NCI-H1092 (cell line): ENCODE measurements at regions not wholly inside any gene's neighbourhood (a gene's known extent, or its start where the extent isn't known, plus 50 kb on each side); places are given as distances from the start of the nearest gene placed in this dataset.
"Not testable (repeated sequence)": the region's sequence is repeated elsewhere in the genome, so short reads cannot be mapped to it uniquely, and the experiment has no call there.

ENCODE experiments used
- DNase-seq: peaks from one replicate; lab custom pipeline; 2025; lab: John Stamatoyannopoulos, UW

GRCh38 chr10:22824984-22825383, 102.9 kb upstream of the ARMC3 start:
- DNase-seq = no peak

- no peak for DNase-seq
Observed at GRCh38 chr10:22824520-22824919, 103.3 kb upstream of the ARMC3 start.

- DNase-seq = no peak
Observed at GRCh38 chr10:22823109-22823508, 104.7 kb upstream of the ARMC3 start.

GRCh38 chr10:22821921-22822320, 105.9 kb upstream of the ARMC3 start:
- not testable (repeated sequence) for DNase-seq

- DNase-seq = no peak
Observed at GRCh38 chr10:22821501-22821900, 106.4 kb upstream of the ARMC3 start.

GRCh38 chr10:22816298-22816653, 101.9 kb upstream of the PIP4K2A start:
- no peak for DNase-seq

- no peak for DNase-seq
Observed at GRCh38 chr10:22810643-22811465, 96.5 kb upstream of the PIP4K2A start.

GRCh38 chr10:22807238-22807637, 92.9 kb upstream of the PIP4K2A start:
- DNase-seq = no peak

GRCh38 chr10:22805304-22805703, 90.9 kb upstream of the PIP4K2A start:
- DNase-seq = peak; percentile 76

- DNase-seq = no peak
Observed at GRCh38 chr10:22803261-22803885, 89.0 kb upstream of the PIP4K2A start.

- no peak for DNase-seq
Observed at GRCh38 chr10:22801785-22802184, 87.4 kb upstream of the PIP4K2A start.

GRCh38 chr10:22797796-22798195, 83.4 kb upstream of the PIP4K2A start:
- DNase-seq = not testable (repeated sequence)

GRCh38 chr10:22795546-22795945, 81.2 kb upstream of the PIP4K2A start:
- DNase-seq = no peak

GRCh38 chr10:22792161-22792560, 77.8 kb upstream of the PIP4K2A start:
- DNase-seq = no peak

- DNase-seq = peak; percentile 29
Observed at GRCh38 chr10:22791665-22792064, 77.3 kb upstream of the PIP4K2A start.

GRCh38 chr10:22784668-22785067, 70.3 kb upstream of the PIP4K2A start:
- DNase-seq = no peak

GRCh38 chr10:22783807-22784206, 69.4 kb upstream of the PIP4K2A start:
- DNase-seq = no peak

GRCh38 chr10:22780474-22780885, 66.1 kb upstream of the PIP4K2A start:
- peak; percentile 10 for DNase-seq

GRCh38 chr10:22779331-22780019, 65.1 kb upstream of the PIP4K2A start:
- no peak for DNase-seq

GRCh38 chr10:22774102-22774501, 59.7 kb upstream of the PIP4K2A start:
- DNase-seq = no peak

GRCh38 chr10:22771631-22772030, 57.3 kb upstream of the PIP4K2A start:
- not testable (repeated sequence) for DNase-seq

GRCh38 chr10:22770270-22770669, 55.9 kb upstream of the PIP4K2A start:
- DNase-seq = no peak

- DNase-seq = no peak
Observed at GRCh38 chr10:22767859-22768258, 53.5 kb upstream of the PIP4K2A start.
